ENCODE measurements at regions not wholly inside any gene's neighbourhood (a gene's known extent, or its start where the extent isn't known, plus 50 kb on each side); places are given as distances from the start of the nearest gene placed in this dataset.

DNA sequence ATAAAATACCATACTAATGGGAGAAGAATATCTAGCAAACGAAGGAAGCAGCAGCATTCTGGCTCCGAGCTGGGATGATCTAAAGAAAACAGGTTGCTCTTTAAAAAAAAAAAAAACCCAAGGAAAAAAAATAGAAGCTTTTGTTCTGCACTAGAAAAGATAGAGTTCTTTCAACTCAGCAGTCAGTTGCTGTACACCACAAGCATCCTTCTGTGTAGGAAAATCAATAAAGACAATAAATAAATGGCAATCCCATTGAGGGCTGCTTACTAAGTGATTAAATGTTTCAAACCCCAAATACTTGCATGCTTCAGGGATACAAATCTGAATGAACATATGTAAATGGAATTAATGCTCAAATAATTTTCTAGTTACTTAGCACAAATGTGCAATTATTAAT is 207.1 kb downstream of the TEX36 start:
- ATAC-seq (no peak), DNase-seq (ENCODE audit: missing footprints) (no peak)
- intact Hi-C loops (cut with DNase I), result no loop called here

DNA sequence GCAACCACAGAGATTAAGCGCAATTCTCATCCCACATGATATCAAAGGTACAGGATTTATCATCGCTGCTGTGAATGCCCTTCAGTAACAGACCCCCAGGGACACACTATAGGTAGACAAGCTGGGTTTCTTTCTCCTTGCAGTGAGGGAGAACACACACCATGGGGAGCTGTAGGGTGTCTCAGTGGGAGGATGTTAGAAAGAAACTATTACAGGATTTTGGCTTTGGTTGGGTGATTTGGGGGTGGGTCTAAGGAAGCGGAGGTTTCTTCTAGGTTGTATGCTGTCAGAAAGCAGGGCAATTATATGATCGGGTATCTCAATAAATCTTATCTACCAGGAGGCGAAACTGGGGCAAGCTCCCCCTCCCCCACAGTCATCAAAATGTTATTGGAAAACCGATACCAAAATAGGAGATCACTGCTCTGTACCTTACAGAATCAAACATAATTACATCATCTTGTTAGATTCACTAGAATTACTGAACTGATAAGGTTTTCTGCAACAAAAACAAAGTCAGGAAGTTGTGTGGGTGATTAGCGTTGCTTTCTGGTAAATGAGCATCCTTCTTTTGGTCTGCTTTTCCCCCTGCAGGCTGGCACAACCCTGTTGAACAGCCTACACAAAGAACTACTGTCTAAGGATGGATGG is 209.7 kb downstream of the TEX36 start:
- no peak for DNase-seq (ENCODE audit: missing footprints)
- intact Hi-C loops (cut with DNase I), result no loop called here
- no peak for ATAC-seq

DNA sequence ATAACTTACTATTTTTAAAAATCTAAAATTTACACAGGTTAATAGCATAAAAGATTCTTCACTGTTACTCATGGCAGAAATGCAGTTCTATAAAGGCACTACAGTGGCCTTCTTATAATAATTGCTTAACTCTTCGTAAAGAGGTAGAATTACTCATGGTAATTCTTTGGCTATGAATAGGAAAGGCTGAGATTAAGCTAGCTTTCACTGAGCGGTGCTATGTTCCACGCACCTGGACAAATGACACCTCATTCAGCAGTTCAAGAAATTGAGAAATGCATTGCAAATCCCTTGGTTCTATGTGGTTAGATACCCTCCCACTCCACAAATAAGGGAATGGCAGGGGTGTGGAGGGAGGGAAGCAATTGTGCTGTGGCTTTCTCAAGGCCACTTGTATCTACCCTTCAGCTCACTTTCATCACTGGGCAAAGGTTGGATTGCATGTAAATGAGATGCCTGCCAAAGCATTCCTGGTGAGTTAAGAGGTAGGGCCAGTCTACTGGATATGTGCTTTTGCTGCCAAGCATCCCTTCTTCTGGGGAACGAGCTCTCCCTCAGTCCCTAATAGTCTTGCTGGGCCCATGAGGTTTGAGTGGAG is 210.9 kb downstream of the TEX36 start:
- intact Hi-C loops (cut with DNase I), result no loop called here
- DNase-seq (ENCODE audit: missing footprints), result no peak
- no peak for ATAC-seq

DNA sequence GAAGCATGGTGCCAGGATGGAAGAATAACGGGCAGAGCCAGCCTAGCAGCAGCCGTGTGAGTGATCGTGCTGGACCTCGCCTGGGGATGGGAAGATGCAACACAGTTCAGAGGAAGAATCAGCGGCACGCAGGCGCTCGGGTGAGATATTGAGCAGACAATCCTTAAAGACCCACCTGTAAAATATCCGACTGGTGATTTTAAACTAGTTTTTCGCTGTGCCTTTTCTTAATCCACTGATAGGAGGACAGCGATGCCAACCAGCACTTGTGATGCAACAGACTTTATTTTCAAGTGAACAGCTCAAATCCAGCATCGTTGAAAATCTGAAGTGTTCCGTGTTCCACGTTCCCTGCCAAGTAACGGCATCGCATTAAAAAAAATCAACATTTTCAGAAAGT is 214.7 kb downstream of the TEX36 start:
- no peak for ATAC-seq
- DNase-seq (ENCODE audit: missing footprints), result no peak
- intact Hi-C loops (cut with DNase I), result no loop called here

DNA sequence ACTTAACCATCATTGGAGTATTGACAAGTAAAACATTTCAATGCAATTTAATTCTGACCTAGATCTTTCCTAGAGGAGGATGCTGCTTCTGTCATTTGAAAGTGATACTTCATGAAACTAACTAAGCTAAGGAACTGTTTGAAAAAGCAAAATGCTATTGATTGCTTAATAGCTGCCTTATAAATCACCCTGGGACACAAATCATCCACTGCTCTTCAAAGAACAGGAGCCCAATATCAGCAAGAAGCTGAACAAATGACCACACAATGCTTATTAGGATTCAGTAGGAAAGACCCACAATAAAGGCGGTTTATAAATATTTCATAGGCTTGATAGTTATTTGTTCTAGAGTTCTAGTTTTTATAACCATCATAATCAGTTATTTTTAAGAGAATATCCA is 216.3 kb downstream of the TEX36 start:
- ATAC-seq (no peak), DNase-seq (ENCODE audit: missing footprints) (no peak)
- intact Hi-C loops (cut with DNase I), result no loop called here

DNA sequence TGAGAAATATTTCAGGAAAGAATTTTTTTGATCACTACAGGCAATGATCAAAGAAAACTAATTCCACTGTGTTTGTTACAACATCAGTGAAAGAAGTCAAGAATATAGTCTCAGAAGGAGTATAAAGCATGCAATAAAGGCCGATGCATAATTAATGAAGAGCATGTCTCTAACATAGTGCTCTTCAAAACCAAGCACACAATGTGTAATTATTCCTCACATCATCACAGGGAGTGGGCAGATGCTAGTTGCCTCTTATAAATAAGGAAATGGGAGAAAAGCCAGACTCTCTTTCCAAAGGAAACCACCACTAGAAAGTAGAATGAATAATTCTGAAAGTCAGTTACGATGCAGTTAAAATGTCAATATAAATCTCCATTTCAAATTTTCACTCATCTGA is 220.1 kb downstream of the TEX36 start:
- DNase-seq (ENCODE audit: missing footprints) (no peak), ATAC-seq (no peak)
- intact Hi-C loops (cut with DNase I), result no loop called here

DNA sequence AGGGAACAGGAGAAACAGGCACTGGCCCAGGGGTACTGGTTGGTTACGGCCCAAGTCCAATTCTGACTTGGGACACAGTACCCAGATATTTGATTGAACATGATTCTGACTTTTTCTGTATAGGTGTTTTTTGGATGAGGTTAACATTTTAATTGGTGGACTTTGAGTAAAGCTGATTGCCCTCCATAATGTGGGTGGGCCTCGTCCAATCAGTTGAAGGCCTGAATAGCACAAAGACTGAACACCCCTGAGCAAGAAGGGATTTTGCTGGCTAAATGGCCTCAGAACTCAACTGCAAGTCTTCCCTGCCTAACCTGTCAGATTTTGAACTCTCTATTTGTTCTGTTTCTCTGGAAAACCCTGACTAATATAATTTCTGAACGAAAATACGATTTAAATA is 222.6 kb downstream of the TEX36 start:
- no peak for ATAC-seq
- intact Hi-C loops (cut with DNase I), result no loop called here
- no peak for DNase-seq (ENCODE audit: missing footprints)

DNA sequence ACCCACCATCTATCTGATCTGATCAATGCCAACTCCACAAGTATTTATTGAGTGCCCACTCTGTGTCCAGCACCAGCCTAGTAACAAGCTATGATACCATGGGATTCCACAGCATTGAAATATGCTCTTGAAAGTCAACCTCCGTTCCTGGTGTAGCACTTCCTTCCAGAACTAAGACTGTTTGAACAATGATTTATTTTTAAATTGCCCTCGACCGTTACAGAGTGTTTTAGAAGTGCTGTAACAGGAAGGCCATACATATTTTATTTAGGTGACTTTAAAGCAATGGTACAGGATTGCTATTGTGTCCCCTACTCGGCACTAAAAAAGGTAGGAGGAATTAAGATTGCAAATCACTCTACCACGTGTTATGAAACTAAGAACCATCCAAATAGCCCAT is 225.6 kb downstream of the TEX36 start:
- intact Hi-C loops (cut with DNase I), result no loop called here
- ATAC-seq (no peak), DNase-seq (ENCODE audit: missing footprints) (no peak)

DNA sequence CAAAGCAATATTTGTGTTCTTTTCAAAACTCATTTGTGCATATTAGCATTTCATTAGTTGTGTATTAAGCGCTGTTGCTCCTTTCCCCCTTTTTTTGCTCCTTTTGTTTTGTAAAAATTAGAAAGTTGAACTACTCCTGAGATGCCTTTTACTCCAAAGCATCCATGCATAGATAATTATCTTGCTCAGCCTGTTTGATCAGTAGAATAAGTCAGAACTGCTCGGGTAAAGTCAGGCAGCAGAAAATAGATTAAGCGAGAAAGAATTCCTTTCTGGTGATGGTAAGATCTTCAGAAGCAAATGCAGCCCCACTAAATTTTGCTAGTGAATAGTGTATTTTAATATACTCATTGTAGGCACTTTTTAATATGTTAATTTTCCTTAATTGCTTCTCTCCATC is 227.1 kb downstream of the TEX36 start:
- intact Hi-C loops (cut with DNase I), result no loop called here
- ATAC-seq (no peak), DNase-seq (ENCODE audit: missing footprints) (no peak)

DNA sequence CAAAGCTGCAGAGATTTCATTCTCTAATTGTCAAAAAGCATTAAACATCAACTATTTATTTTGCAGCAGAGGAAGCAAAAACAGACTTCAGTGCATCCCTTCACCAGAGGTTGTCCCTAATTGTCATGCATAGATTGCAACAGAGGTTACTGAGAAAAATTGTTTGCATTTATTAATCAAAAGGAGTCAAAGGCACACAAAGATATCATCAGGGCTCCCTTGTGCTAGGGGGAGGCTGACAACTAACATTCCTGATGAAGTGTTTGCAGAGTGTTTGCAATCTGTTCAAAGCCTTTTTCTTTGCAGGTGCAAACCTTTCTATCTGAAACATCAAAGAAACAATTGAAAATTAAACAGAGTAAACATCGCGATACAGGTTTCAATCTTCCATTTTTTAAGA is 227.5 kb downstream of the TEX36 start:
- ATAC-seq (no peak), DNase-seq (ENCODE audit: missing footprints) (no peak)
- intact Hi-C loops (cut with DNase I), result no loop called here

DNA sequence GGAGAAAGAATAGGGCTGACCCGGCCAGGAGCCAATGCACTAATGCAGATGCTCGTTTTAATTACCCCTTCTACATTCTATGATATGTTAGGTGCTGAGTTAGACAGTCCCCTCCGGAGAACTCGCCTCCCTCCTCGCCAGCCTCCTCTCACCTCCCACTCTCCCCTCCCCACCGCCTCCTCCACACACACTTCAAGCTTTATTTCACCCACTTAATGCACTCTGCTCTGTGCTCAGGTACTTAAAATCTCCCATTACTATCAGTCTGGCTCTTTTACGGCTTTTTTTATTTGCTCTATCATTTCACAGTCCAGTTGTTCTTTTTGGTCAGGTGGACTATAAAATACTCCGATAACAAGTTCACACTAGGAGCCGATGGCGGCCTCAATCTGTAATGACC is 231.6 kb downstream of the TEX36 start:
- ATAC-seq, result no peak
- no peak for DNase-seq (ENCODE audit: missing footprints)
- intact Hi-C loops (cut with DNase I), result no loop called here

DNA sequence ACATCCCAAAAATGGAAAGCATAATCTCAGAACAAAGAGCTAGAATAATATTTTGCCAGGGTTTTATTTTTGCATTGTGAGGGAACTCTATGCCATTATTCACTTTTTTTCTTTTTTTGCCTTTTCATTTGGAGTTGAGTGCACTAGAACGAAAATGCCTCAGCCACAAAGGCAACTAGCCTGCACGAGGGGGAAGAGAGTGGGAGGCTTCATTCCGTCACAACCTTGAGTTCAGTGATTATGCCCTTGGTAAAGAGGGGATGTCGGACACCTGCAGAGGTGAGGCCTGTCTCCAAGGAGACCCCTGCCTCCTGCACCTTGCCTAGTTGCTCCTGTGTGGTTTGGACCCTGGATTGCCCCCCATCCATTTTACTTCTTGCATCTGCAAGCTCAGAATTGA is 232.7 kb downstream of the TEX36 start:
- DNase-seq (ENCODE audit: missing footprints) (no peak), ATAC-seq (no peak)
- intact Hi-C loops (cut with DNase I), result no loop called here

DNA sequence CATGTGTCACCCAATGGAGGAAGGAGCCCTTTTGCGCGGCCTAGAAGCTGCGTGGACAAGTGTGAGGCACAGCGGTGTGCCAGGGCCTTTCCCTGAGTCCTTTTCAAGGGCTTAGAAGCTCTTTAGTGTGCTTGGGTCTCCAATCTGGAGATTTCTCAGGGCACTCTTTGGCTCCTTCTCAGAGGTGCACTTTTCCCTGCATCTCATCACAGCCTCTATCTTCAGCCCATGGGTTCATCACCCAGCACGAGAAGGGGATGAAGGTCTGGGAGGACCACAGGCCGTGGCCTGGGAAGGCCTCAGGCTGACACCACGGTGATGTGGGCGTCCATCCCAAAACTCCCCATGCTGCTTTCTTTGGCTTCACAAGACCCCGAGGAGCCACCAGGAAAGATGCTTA is 233.4 kb downstream of the TEX36 start:
- ATAC-seq (no peak), DNase-seq (ENCODE audit: missing footprints) (no peak)
- intact Hi-C loops (cut with DNase I), result no loop called here

DNA sequence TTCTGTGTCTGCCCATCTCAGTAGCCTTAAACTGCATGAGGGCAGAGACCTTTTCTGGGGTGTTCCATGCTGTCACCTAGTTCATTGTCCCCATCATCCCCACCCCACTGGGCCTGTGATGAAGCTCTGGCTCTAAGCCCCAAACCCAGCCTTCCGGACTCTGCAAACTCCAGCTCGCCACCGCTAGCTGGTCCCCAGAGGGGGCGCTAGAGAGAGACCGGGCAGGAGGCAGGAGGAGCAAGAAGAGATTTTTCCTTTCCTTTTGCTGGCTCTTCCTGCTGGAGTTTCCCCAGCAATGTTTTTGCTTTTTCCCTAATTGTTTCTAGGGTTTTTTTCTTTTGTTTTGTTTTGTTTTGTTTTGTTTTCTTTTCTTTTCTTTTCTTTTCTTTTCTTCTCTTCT is 234.4 kb downstream of the TEX36 start:
- DNase-seq (ENCODE audit: missing footprints) (no peak), ATAC-seq (no peak)
- intact Hi-C loops (cut with DNase I), result no loop called here

DNA sequence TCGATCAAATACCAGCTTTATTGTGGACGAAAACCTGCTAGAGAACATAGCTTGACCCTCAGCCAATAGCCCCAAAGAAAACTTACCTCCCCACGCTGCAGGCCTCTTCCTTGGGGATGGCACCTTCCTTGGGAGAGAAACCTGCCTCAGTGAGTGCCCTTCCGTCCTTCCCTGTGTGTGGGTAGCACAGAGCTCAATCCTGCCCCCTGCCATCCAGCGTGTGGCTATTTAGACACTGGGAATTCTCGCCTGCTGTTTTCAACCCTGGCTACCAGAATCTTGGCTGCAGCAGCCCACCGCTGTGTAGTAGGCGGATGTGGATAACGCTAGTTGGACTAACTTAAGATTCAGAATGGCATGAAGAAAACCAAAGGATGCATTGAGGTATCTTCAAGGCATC is 238.2 kb downstream of the TEX36 start:
- ATAC-seq (no peak), DNase-seq (ENCODE audit: missing footprints) (no peak)
- intact Hi-C loops (cut with DNase I), result no loop called here

DNA sequence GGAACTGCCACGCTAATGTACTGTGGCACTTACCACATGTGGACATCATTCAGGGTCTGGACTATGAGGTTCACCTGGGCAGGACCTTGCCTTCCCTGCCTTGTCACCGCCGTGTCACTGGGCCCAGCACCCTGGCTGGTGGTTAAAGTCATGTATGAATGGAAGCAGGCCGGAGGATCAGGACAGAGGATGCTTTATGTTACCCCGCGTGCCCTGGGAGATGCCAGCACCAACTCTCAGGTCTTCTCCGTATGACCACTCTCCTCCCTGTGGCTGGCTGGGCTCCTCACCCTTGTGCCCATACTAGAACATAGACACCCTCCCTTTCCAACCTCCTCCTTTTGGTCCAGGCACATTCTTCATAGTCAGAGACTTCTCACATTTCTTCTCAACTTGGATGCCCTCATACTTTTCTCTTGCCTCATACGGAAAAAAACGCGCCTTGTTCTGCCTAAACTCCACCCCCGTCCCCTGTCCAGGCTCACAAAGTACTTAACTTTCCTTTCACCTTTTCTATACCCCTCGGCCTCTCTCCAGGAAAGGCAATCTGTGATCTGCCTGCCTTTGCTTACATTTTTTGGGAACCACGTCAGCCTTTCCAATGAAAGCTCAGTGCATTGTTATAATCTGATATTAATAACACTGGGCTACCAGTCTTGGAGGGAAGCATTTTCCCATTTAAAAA is 240.0 kb downstream of the TEX36 start:
- DNase-seq (ENCODE audit: missing footprints) (no peak), ATAC-seq (no peak)
- intact Hi-C loops (cut with DNase I), result no loop called here

DNA sequence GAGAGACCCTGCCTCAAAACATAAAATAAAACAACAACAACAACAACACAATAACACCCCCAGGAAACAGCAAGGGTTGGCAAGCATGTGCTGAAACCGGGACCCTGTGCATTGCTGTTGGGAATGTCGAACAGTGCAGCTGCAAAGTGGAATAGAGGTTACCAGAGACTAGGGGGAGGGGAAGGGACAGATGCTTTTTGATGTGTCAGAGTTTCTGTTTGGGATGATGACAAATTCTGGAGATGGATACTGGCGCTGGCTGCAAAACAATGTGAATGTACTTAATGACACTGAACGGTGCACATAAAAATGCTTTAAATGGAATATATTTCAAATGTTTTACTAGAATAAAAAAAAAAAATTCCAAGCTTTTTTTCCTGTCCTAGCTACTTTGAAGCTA is 241.8 kb downstream of the TEX36 start:
- intact Hi-C loops (cut with DNase I), result no loop called here
- ATAC-seq (no peak), DNase-seq (ENCODE audit: missing footprints) (no peak)

DNA sequence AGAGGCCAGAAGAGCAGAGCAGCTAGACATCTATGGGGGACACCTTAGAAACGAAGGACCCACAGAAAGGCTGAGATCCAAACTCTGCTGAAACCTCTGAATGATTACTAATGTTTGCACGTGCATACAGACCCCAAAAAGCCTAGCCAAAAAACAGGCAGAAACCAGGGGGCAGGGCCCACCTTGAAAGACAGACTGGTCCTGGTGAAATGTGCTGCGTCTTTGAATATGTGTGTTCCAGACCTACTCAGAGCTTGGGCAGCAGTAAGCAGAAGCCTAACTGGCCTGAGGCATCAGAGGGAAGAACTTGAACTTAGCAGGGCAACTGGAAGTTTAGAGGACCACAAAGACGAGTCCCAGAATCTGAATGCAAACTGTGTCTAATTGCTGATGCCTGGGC is 251.8 kb downstream of the TEX36 start:
- intact Hi-C loops (cut with DNase I), result no loop called here
- no peak for DNase-seq (ENCODE audit: missing footprints)
- no peak for ATAC-seq

DNA sequence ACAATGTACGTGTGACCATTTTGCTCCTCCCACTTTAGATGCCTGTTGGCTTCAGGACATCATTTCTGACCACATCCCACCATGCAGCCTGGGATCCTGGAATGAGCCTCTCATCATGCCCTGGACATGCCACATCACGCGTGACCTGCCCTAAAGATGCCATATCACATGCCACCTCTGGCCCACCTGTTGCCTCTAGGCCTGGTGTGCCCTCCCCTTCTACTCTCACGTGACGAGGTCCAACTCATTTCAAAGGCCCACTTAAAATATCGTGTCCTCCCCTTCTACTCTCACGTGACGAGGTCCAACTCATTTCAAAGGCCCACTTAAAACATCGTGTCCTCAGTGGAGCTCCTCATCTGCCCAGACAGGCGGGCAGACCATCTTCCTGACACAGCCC is 254.9 kb downstream of the TEX36 start:
- ATAC-seq (no peak), DNase-seq (ENCODE audit: missing footprints) (no peak)

DNA sequence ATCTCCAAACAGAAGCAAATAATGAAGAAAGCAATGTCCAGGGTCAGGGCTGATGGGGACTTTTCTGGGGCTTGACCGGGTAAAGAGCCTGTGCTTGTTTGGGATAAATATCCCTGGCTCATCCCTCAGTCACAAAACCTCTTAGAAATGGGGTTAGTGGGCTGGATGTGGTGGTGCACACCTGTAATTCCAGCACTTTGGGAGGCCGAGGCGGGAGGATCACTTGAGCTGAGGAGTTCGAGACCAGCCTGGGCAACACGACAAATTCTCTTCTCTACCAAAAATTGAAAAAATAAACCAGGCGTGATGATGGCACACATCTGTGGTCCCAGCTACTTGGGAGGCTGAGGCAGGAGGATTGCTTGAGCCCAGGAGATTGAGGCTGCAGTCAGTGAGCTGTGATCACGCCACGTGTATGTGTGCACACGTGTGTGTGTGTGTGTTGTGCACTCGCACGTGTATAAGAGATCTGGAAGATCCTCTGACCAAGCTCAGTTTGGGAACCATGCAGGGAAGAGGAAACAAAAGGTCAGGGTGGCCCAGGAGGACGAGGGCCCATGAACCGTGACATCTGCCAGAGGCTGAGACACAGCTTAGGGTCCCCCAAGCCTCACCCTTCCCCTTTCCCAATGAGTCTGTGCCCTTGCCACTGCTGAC is 258.6 kb downstream of the TEX36 start:
- DNase-seq (ENCODE audit: missing footprints), result no peak
- intact Hi-C loops (cut with DNase I), result no loop called here

More for the DNA sequence above, 254.9 kb downstream of the TEX36 start:
- intact Hi-C loops (cut with DNase I), result no loop called here

More for the DNA sequence above, 258.6 kb downstream of the TEX36 start:
- ATAC-seq, result no peak

All from Right ventricle myocardium inferior (tissue), 1 donor.